ENCODE measurements at regions not wholly inside any gene's neighbourhood (a gene's known extent, or its start where the extent isn't known, plus 50 kb on each side); places are given as distances from the start of the nearest gene placed in this dataset.
"Not testable (repeated sequence)": the region's sequence is repeated elsewhere in the genome, so short reads cannot be mapped to it uniquely, and the experiment has no call there.

- no peak for DNase-seq
These were observed 105.6 kb upstream of the PLXNA2 start for GRCh38 chr1:208349694-208350330.

DNA sequence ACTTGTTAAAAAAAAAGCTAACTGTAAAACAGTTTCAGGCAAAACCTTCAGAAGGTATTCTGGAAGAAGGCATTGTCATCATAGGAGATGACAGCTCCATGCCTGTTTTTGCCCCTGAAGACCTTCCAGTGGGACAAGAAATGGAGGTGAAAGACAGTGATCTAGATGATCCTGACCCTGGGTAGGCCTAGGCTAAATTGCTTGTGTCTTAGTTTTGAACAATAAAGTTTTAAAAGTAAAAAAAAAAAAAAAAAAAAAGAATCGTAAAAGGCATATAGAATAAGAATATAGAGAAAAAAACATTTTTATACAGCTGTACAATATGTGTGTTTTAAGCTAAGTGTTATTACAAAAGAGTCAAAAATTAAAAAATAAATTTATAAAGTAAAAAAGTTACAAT lies 106.6 kb upstream of the PLXNA2 start:
- no peak for DNase-seq

DNA sequence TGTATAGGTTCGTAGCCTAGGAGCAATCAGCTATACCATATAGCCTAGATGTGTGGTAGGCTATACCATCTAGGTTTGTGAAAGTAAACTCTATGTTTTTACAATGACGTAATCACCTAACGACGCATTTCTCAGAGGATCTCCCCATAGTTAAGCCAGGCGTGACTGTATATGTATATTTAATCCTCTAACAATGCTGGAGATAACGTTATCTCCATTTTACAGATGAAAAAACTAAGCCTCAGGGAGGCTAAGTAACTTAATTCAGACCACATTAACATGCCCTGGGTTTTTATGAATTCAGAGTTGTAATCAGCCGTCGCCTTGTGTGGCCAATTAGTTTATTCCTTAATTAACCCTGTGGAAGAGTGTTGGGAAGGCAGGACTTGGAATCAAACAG lies 107.7 kb upstream of the PLXNA2 start:
- no peak for DNase-seq

GRCh38 chr1:208353797-208354196 lies 109.6 kb upstream of the PLXNA2 start:
- not testable (repeated sequence) for DNase-seq

- DNase-seq = no peak
These were observed 113.7 kb upstream of the PLXNA2 start for GRCh38 chr1:208357644-208358507.

- DNase-seq = no peak
These were observed 114.5 kb upstream of the PLXNA2 start for GRCh38 chr1:208358651-208359050.

DNA sequence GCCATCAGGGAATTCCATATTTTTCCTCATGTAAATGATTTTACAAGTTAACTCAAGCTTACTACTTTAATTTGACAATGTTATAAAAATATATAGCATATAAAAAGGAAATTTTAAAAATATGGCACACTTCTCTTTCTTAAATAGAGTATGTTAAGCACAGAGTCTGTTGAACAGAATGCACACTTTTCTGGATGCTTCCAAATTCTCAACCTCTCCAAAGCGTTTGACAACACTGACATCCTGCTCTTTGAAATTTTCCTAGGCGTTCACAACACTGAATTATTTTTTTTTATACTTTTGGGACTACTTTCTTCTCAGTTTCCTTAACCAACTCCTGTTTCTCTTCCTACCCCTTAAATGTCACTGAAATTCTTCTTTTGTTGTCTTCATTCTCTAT lies 117.8 kb upstream of the PLXNA2 start:
- no peak for DNase-seq

GRCh38 chr1:208366559-208366958 lies 122.4 kb upstream of the PLXNA2 start:
- DNase-seq = no peak

DNA sequence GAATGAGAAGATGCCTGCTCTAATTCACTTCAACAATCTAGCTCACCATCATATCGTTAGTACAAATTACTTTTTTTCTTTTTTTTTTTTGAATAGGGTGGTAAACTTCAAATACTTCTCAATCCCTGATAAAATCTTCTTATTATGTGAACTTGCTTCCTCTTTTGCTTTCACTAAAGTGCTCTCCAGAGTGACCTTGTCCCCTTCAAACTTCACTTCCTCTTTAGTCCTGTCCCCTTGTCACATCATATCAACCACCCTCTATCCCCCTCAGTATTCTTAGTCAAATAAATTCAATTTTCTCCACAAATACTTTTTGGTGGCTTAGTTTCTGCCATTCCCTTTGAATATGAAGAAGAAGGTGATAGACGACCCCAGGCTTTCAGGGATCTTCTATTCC lies 124.9 kb upstream of the PLXNA2 start:
- no peak for DNase-seq

GRCh38 chr1:208369658-208370057 lies 125.5 kb upstream of the PLXNA2 start:
- DNase-seq = peak; percentile 63

GRCh38 chr1:208374391-208374941 lies 130.3 kb upstream of the PLXNA2 start:
- DNase-seq = no peak

- DNase-seq = no peak
These were observed 137.3 kb upstream of the PLXNA2 start for GRCh38 chr1:208381481-208381880.

GRCh38 chr1:208387908-208388811 lies 144.0 kb upstream of the PLXNA2 start:
- DNase-seq = peak; percentile 2

DNA sequence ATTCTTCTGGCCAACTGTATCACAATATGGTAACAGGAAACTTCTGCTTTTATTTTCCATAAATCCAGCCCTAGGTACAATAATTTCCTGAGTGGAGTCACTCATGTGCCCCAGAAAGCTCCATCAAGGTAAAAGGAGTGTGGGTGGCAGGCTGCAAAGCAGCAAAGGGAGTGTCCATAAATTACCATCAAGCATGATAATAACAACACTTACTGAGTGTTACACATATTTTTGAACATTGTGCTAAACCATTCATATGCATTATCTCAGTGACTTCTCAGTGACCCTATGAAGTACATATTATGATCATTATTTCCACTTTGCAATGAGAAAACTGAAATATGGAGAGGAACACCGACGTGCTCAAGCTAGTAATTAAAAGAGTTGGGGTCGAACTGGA lies 149.2 kb upstream of the PLXNA2 start:
- DNase-seq = no peak

- DNase-seq = no peak
These were observed 149.6 kb upstream of the PLXNA2 start for GRCh38 chr1:208393826-208394225.

DNA sequence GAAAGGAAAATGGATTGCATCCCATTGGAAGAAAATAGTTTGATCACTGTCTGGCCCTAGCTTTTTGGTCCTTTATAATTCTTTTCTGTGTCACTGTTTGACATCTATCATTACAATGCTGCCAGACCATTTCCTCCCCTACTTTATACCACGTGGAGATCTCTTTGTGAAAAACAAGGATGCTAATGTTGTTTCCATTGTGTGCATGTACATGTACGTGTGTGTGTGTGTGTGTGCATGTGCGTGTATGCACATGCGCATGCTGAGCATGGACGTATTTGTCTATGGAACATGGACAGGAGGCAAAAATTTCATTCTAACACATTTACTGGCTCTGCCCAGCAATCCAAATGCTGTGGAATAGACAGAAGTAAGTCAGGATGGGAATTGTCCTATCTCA lies 153.1 kb upstream of the PLXNA2 start:
- no peak for DNase-seq

DNA sequence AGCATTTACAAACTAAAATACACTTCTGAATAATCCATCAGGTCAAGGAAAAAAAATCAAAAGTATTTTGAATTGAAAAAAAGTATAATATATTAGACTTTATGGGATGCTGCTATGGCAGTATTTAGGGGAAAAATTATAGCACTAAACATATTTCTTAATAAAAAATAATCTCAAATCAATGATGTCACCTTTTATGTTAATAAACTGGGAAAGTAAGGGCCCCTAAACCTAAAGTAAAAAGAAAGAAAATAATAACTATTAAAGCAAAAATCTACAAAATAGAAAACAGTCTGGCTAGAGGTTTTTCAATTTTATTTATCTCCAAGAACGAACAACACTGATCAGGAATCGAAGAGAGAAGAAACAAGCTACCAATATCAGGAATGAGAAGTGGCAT lies 160.8 kb upstream of the PLXNA2 start:
- no peak for DNase-seq

GRCh38 chr1:208409176-208409575 lies 165.0 kb upstream of the PLXNA2 start:
- DNase-seq = no peak

- DNase-seq = no peak
These were observed 166.2 kb upstream of the PLXNA2 start for GRCh38 chr1:208410409-208410808.

GRCh38 chr1:208413006-208413405 lies 168.8 kb upstream of the PLXNA2 start:
- no peak for DNase-seq

DNA sequence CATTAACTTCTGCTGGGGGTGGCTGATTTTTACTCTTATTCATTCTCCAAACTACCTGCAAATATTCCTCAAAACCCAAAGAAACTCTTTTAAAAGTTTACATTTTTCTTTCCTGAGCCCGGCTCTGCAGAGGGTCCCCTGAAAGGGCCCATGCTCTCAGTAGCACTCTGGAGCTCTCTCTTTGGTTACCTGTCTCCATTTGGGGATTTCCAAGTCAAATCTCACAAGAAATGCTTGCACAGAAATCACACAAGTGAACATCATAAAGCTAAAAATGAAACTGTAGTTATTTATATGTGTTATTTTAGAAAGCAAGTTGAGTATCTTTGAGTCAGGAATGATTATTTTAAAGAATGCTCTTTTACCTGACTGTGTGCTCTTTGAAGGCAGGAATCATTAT lies 174.5 kb upstream of the PLXNA2 start:
- DNase-seq = no peak

DNA sequence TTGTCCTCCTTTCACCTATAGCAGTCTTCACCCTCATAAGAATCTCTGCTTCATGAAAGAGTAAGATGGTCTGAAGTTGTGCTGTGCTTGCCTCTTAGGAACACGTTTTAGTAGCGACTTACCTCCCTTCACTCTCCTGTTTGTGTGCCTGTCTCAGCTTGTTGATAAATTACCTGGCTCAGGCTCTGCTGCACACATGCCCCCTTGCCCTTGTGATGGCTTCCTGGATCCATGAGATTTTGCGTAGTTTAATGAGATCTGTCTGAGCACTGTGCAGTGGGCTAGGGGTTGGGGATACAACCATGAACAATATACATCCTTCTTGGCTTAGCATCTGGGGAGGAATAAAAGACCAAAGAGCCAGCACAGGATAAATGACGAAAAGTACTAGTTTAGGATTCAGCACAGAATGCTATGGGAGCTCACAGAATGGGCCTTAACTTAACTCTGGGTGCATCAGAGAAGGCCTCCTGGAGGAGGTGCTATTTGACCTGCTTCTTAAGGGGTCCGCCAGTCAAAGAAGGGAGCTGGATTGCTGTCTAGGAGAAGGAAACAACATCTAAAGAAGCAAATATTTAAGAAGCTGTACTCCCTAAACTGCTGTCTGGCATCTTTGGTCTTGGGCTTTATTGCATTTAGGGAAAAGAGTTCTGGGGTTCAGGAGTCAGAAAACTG lies 175.7 kb upstream of the PLXNA2 start:
- DNase-seq = no peak

DNA sequence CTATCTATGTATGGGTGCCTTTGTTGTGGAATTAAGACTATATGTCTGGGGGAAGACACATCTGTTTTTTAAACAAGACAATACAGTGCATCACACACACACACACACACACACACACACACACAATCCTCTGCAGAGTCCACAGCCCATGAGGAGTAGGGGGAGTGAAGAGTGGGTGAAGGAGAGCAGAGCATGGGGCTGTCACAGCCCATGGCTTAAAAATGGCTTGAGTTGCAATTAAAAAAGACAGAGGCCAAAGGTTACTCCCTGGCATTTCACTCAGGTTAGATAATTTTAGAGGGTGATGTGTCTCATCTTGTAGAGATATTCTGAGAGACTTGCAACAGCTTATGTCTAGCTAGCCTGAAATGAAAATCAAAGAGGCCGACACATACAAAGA lies 176.5 kb upstream of the PLXNA2 start:
- DNase-seq = no peak
